CD4-positive, alpha-beta T cell (primary cell): ENCODE measurements at regions not wholly inside any gene's neighbourhood (a gene's known extent, or its start where the extent isn't known, plus 50 kb on each side); places are given as distances from the start of the nearest gene placed in this dataset.

Experiments used
- ATAC-seq: fragments of 200-7000 bp; cut with Tn5 transposase; one replicate; pipeline ENCODE4 v1.10.0; 2022; ENCODE audit warnings: mild to moderate bottlenecking; ENCODE audit not compliant: poor library complexity
- CTCF ChIA-PET: fragments of 350-600 bp; sonication (Branson Sonifier 250); formaldehyde crosslinking; loops from one replicate; lab custom pipeline; 2021; ENCODE audit warnings: antibody characterized with exemption, inconsistent platforms; lab: Charles Lee
- POLR2A ChIA-PET: fragments of 350-600 bp; sonication (Branson Sonifier 250); formaldehyde crosslinking; loops from one replicate; lab custom pipeline; 2021; ENCODE audit warnings: antibody characterized with exemption, inconsistent platforms; lab: Charles Lee
- DNase-seq, 14 experiments: peaks; one replicate each; pipeline ENCODE4 v3.0.0-alpha.2; 2013 to 2020; ENCODE audit warnings: mixed read lengths in 2 of 14
- H3K27ac ChIP-seq, 2 donors: one replicate each; pipeline versions ENCODE4 v1.5.1 to v1.7.0; 2013; ENCODE audit warnings: low read length in 2 of 2, low read depth in 1 of 2, mild to moderate bottlenecking in 1 of 2
- H3K27me3 ChIP-seq, 2 experiments: 1 replicate in 1 of 2; 2 replicates in 1 of 2; pipeline versions ENCODE4 v1.6.1 to v1.7.0; 2013; ENCODE audit warnings: low read length in 2 of 2, control low read depth in 1 of 2, mild to moderate bottlenecking in 1 of 2, moderate library complexity in 1 of 2; ENCODE audit not compliant: insufficient read depth in 2 of 2, control insufficient read depth in 1 of 2
- H3K36me3 ChIP-seq: one replicate; pipeline ENCODE4 v1.6.1; 2013; ENCODE audit warnings: low read length, control low read depth; ENCODE audit not compliant: insufficient read depth
- H3K4me1 ChIP-seq: one replicate; pipeline ENCODE4 v1.6.1; 2013; ENCODE audit warnings: low read length, control low read depth; ENCODE audit not compliant: insufficient read depth
- H3K4me3 ChIP-seq: one replicate; pipeline ENCODE4 v1.5.1; 2013; ENCODE audit warnings: mild to moderate bottlenecking, low read length, moderate library complexity
- H3K9me3 ChIP-seq, 2 experiments: 1 replicate in 1 of 2; 2 replicates in 1 of 2; pipeline versions ENCODE4 v1.6.1 to v1.7.0; 2013; ENCODE audit warnings: low read length in 2 of 2, mild to moderate bottlenecking in 2 of 2, control low read depth in 1 of 2, moderate library complexity in 1 of 2; ENCODE audit not compliant: control insufficient read depth in 1 of 2, insufficient read depth in 1 of 2
- H3K27ac Mint-ChIP-seq: one replicate; pipeline ENCODE4 v1.8.0; 2020; ENCODE audit warnings: mixed read lengths
- H3K27me3 Mint-ChIP-seq: one replicate; pipeline ENCODE4 v1.8.0; 2021; ENCODE audit warnings: mixed read lengths
- H3K36me3 Mint-ChIP-seq: one replicate; pipeline ENCODE4 v1.8.0; 2021; ENCODE audit warnings: low read depth, mixed read lengths
- H3K4me1 Mint-ChIP-seq: one replicate; pipeline ENCODE4 v1.8.0; 2021; ENCODE audit warnings: low read depth, mixed read lengths
- H3K4me3 Mint-ChIP-seq: one replicate; pipeline ENCODE4 v1.8.0; 2020; ENCODE audit warnings: mild to moderate bottlenecking, mixed read lengths
- H3K9me3 Mint-ChIP-seq: one replicate; pipeline ENCODE4 v1.8.0; 2020; ENCODE audit warnings: mixed read lengths
- intact Hi-C, 2 experiments: fragments of 100-400 bp; cut with DNase I in 1 of 2; cut with micrococcal nuclease in 1 of 2; formaldehyde crosslinking; loops; one replicate each; pipeline versions ENCODE4 v1.15.1 to v1.9.0; 2023 to 2025; cut with DNase I, micrococcal nuclease
- TF ChIP-seq, protein P1 (sequence below): fragments of 200-600 bp; IDR thresholded peaks from one replicate; pipeline ENCODE4 v1.8.0; 2022; ENCODE audit warnings: antibody characterized with exemption, mild to moderate bottlenecking

DNA sequence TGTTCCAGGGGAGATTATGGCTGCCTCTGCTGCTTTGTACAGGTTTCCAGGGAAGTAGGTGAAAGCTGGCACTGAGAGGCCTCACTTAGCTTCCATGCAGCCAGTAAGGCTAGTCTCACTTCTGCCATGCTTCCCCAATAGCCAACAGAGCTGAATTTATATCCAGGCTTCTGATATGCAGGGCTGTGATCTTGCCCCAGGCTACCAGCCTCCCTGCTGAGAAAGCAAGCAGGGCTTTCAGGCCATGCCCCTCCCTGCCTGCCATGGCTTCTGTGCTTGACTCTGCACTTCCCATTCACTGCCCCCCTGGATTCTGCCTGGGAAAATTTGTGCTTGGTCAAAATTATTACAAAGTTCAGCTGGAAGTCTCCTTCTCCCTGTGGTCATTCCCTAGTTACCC lies 302.1 kb upstream of the FBXO33 start:
- H3K36me3 Mint-ChIP-seq: no peaks in the 10 kb centered on the region
- intact Hi-C loops: no loop called here
- Histone ChIP-seq H3K4me3 (no peak overlapping the region), H3K9me3 (peaks cover 0 to 6% of the 10 kb centered on the region in 2 experiments), H3K27me3 (no peaks in the 10 kb centered on the region), H3K4me1 (no peaks in the 10 kb centered on the region), H3K36me3 (no peaks in the 10 kb centered on the region), H3K27ac (no peak overlapping the region)
- POLR2A ChIA-PET: no interaction called here
- no peaks in the 10 kb centered on the region for H3K4me1 Mint-ChIP-seq
- ATAC-seq (no peak), DNase-seq (no peak)
- TF ChIP-seq, protein P1, sequence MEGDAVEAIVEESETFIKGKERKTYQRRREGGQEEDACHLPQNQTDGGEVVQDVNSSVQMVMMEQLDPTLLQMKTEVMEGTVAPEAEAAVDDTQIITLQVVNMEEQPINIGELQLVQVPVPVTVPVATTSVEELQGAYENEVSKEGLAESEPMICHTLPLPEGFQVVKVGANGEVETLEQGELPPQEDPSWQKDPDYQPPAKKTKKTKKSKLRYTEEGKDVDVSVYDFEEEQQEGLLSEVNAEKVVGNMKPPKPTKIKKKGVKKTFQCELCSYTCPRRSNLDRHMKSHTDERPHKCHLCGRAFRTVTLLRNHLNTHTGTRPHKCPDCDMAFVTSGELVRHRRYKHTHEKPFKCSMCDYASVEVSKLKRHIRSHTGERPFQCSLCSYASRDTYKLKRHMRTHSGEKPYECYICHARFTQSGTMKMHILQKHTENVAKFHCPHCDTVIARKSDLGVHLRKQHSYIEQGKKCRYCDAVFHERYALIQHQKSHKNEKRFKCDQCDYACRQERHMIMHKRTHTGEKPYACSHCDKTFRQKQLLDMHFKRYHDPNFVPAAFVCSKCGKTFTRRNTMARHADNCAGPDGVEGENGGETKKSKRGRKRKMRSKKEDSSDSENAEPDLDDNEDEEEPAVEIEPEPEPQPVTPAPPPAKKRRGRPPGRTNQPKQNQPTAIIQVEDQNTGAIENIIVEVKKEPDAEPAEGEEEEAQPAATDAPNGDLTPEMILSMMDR: no peak
- no peak overlapping the region for H3K27ac Mint-ChIP-seq
- CTCF ChIA-PET: no interaction called here
- H3K9me3 Mint-ChIP-seq: peaks cover 5% of the 10 kb centered on the region
- H3K27me3 Mint-ChIP-seq: no peaks in the 10 kb centered on the region
- H3K4me3 Mint-ChIP-seq: no peak overlapping the region

GRCh38 chr14:39733741-39734140 lies 301.5 kb upstream of the FBXO33 start:
- Mint-ChIP-seq H3K27me3 (no peaks in the 10 kb centered on the region), H3K9me3 (peaks cover 6% of the 10 kb centered on the region), H3K36me3 (no peaks in the 10 kb centered on the region), H3K4me3 (no peak overlapping the region), H3K4me1 (no peaks in the 10 kb centered on the region), H3K27ac (no peak overlapping the region)
- H3K4me1 ChIP-seq: no peaks in the 10 kb centered on the region
- peaks cover 0 to 6% of the 10 kb centered on the region in 2 experiments for H3K9me3 ChIP-seq
- no peak for ATAC-seq
- intact Hi-C loops: no loop called here
- H3K4me3 ChIP-seq: no peak overlapping the region
- no peaks in the 10 kb centered on the region for H3K36me3 ChIP-seq
- TF ChIP-seq, protein P1: no peak
- CTCF ChIA-PET: no interaction called here
- no peak overlapping the region for H3K27ac ChIP-seq
- POLR2A ChIA-PET: no interaction called here
- no peaks in the 10 kb centered on the region for H3K27me3 ChIP-seq
- DNase-seq: no peak

- TF ChIP-seq, protein P1: no peak
- no peak for DNase-seq
- POLR2A ChIA-PET: no interaction called here
- Histone ChIP-seq H3K4me3 (no peak overlapping the region), H3K36me3 (no peaks in the 10 kb centered on the region), H3K4me1 (no peaks in the 10 kb centered on the region), H3K27me3 (no peaks in the 10 kb centered on the region), H3K9me3 (peaks cover 0 to 6% of the 10 kb centered on the region in 2 experiments), H3K27ac (no peak overlapping the region)
- Mint-ChIP-seq H3K27ac (no peak overlapping the region), H3K4me3 (no peak overlapping the region), H3K9me3 (peaks cover 6% of the 10 kb centered on the region), H3K27me3 (no peaks in the 10 kb centered on the region), H3K4me1 (no peaks in the 10 kb centered on the region), H3K36me3 (no peaks in the 10 kb centered on the region)
- ATAC-seq: no peak
- intact Hi-C loops: no loop called here
- CTCF ChIA-PET: interaction anchor here (1.7 kb wide), 1 partner anchor 13 kb away, joined by 3 read pairs; no protein-coding TSS in a partner anchor
These were observed 299.7 kb upstream of the FBXO33 start for GRCh38 chr14:39731912-39732311.
